Astrocyte (in vitro differentiated cells and primary cell): ENCODE measurements at regions not wholly inside any gene's neighbourhood (a gene's known extent, or its start where the extent isn't known, plus 50 kb on each side); places are given as distances from the start of the nearest gene placed in this dataset.

ENCODE experiments used
- DNase-seq: peaks from one replicate; pipeline ENCODE4 v3.0.0-alpha.2; 2010; ENCODE audit warnings: low read depth
- FAIRE-seq: peaks from 2 replicates; lab custom pipeline; 2011; peaks lifted over from hg19 to GRCh38; lab: Jason Lieb, UNC
- H2AFZ ChIP-seq: 2 replicates; pipeline ENCODE4 v1.6.0; 2012; ENCODE audit warnings: low read depth, low read length, inconsistent platforms
- H3K27ac ChIP-seq: 2 replicates; pipeline ENCODE4 v1.5.1; 2011; ENCODE audit warnings: low read depth, low read length, inconsistent platforms
- H3K27me3 ChIP-seq: 2 replicates; pipeline ENCODE4 v1.6.0; 2011; ENCODE audit warnings: low read length, inconsistent platforms; ENCODE audit not compliant: insufficient read depth
- H3K36me3 ChIP-seq: 2 replicates; pipeline ENCODE4 v1.5.1; 2011; ENCODE audit warnings: low read length, inconsistent platforms; ENCODE audit not compliant: insufficient read depth
- H3K4me1 ChIP-seq: 2 replicates; pipeline ENCODE4 v1.5.1; 2011; ENCODE audit warnings: low read length, inconsistent platforms; ENCODE audit not compliant: insufficient read depth
- H3K4me2 ChIP-seq: 2 replicates; pipeline ENCODE4 v1.6.0; 2012; ENCODE audit warnings: low read length, inconsistent platforms
- H3K4me3 ChIP-seq: 2 replicates; pipeline ENCODE4 v1.5.1; 2011; ENCODE audit warnings: low read depth, mild to moderate bottlenecking, low read length, inconsistent platforms; ENCODE audit not compliant: insufficient read depth
- H3K79me2 ChIP-seq: 2 replicates; pipeline ENCODE4 v1.6.0; 2012; ENCODE audit warnings: mild to moderate bottlenecking, low read length, inconsistent platforms; ENCODE audit not compliant: insufficient read depth
- H3K9ac ChIP-seq: 2 replicates; pipeline ENCODE4 v1.6.0; 2012; ENCODE audit warnings: mild to moderate bottlenecking, low read length, inconsistent platforms
- H3K9me3 ChIP-seq: 2 replicates; pipeline ENCODE4 v1.5.1; 2012; ENCODE audit warnings: low read depth, mild to moderate bottlenecking, low read length, inconsistent platforms; ENCODE audit not compliant: insufficient read depth
- H4K20me1 ChIP-seq: 2 replicates; pipeline ENCODE4 v1.6.0; 2012; ENCODE audit warnings: low read length, inconsistent platforms; ENCODE audit not compliant: insufficient read depth
- H3K27ac Mint-ChIP-seq: one replicate; pipeline ENCODE4 v1.8.0; 2021; ENCODE audit warnings: mild to moderate bottlenecking, mixed read lengths; ENCODE audit not compliant: unreplicated experiment
- H3K27me3 Mint-ChIP-seq: one replicate; pipeline ENCODE4 v1.8.0; 2021; ENCODE audit warnings: low read depth, mixed read lengths; ENCODE audit not compliant: unreplicated experiment
- H3K36me3 Mint-ChIP-seq: one replicate; pipeline ENCODE4 v1.8.0; 2021; ENCODE audit warnings: low read depth, mixed read lengths; ENCODE audit not compliant: unreplicated experiment
- H3K4me1 Mint-ChIP-seq: one replicate; pipeline ENCODE4 v1.8.0; 2021; ENCODE audit warnings: low read depth, mixed read lengths; ENCODE audit not compliant: unreplicated experiment
- H3K4me3 Mint-ChIP-seq: one replicate; pipeline ENCODE4 v1.8.0; 2021; ENCODE audit warnings: mild to moderate bottlenecking, moderate library complexity, mixed read lengths; ENCODE audit not compliant: unreplicated experiment
- H3K9me3 Mint-ChIP-seq: one replicate; pipeline ENCODE4 v1.8.0; 2021; ENCODE audit warnings: mild to moderate bottlenecking, mixed read lengths; ENCODE audit not compliant: unreplicated experiment
- CTCF ChIP-seq: IDR thresholded peaks from 2 replicates; pipeline ENCODE4 v1.5.1; 2011; ENCODE audit warnings: low read depth, mild to moderate bottlenecking, inconsistent platforms, low read length, moderate library complexity; ENCODE audit not compliant: insufficient read depth
- EZH2 ChIP-seq: IDR thresholded peaks from 2 replicates; pipeline ENCODE4 v1.6.1; 2012; ENCODE audit warnings: mild to moderate bottlenecking, low read length, inconsistent platforms; ENCODE audit not compliant: insufficient read depth

DNA sequence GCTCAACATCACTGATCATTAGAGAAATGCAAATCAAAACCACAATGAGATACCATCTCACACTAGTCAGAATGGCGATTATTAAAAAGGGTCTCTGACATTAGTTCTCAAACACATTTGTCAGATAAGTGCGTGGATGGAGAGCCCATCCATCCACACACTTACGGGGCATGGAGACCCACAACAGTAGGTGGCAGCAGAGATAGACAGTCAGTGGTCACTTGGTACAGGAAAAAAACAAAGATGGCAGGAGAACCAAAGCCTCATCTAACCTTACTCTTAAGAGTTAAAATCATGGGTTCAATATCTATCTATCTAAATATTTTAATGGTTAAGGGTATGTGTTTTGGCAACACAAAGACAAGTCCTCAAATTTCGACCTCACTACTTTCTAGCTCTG, 1378.7 kb upstream of the C9orf72 start:
- FAIRE-seq (no peak), DNase-seq (no peak)
- TF ChIP-seq EZH2 = no peak
- TF ChIP-seq CTCF = no peak
- Histone ChIP-seq H3K9me3 (no peaks in the 10 kb centered on the region), H3K79me2 (no peaks in the 10 kb centered on the region), H2AFZ (no peak overlapping the region), H3K36me3 (no peaks in the 10 kb centered on the region), H3K4me2 (no peak overlapping the region), H3K9ac (no peak overlapping the region), H3K4me1 (no peaks in the 10 kb centered on the region), H3K27me3 (no peaks in the 10 kb centered on the region), H3K27ac (no peak overlapping the region), H4K20me1 (no peaks in the 10 kb centered on the region), H3K4me3 (no peak overlapping the region)
- peaks cover 3% of the 10 kb centered on the region for H3K9me3 Mint-ChIP-seq
- H3K27me3 Mint-ChIP-seq = no peaks in the 10 kb centered on the region
- no peaks in the 10 kb centered on the region for H3K4me1 Mint-ChIP-seq
- no peak overlapping the region for H3K27ac Mint-ChIP-seq
- H3K36me3 Mint-ChIP-seq = no peaks in the 10 kb centered on the region
- H3K4me3 Mint-ChIP-seq = no peak overlapping the region

GRCh38 chr9:28956116-28956880, 1383.0 kb upstream of the C9orf72 start:
- Mint-ChIP-seq H3K4me3 (no peak overlapping the region), H3K27ac (no peak overlapping the region)
- no peaks in the 10 kb centered on the region for H3K36me3 ChIP-seq

More at GRCh38 chr9:28956116-28956880, 1383.0 kb upstream of the C9orf72 start:
- Mint-ChIP-seq H3K36me3 (no peaks in the 10 kb centered on the region), H3K9me3 (no peaks in the 10 kb centered on the region), H3K27me3 (no peaks in the 10 kb centered on the region), H3K4me1 (no peaks in the 10 kb centered on the region)
- Histone ChIP-seq H3K9me3 (no peaks in the 10 kb centered on the region), H3K27ac (no peak overlapping the region), H3K27me3 (no peaks in the 10 kb centered on the region), H3K4me2 (no peak overlapping the region), H4K20me1 (no peaks in the 10 kb centered on the region), H3K79me2 (no peaks in the 10 kb centered on the region), H3K4me3 (no peak overlapping the region), H3K4me1 (no peaks in the 10 kb centered on the region), H2AFZ (no peak overlapping the region), H3K9ac (no peak overlapping the region)
- no peak for FAIRE-seq
- no peak for DNase-seq
- no peak for TF ChIP-seq EZH2
- no peak for TF ChIP-seq CTCF
